Dedifferentiated amniotic fluid mesenchymal stem cell (primary cell): ENCODE measurements at regions not wholly inside any gene's neighbourhood (a gene's known extent, or its start where the extent isn't known, plus 50 kb on each side); places are given as distances from the start of the nearest gene placed in this dataset.
"Not testable (repeated sequence)": the region's sequence is repeated elsewhere in the genome, so short reads cannot be mapped to it uniquely, and the experiment has no call there.

Experiments
- DNase-seq: peaks from one replicate; pipeline ENCODE4 v3.0.0-alpha.2; 2016; ENCODE audit errors: extremely low spot score

DNA sequence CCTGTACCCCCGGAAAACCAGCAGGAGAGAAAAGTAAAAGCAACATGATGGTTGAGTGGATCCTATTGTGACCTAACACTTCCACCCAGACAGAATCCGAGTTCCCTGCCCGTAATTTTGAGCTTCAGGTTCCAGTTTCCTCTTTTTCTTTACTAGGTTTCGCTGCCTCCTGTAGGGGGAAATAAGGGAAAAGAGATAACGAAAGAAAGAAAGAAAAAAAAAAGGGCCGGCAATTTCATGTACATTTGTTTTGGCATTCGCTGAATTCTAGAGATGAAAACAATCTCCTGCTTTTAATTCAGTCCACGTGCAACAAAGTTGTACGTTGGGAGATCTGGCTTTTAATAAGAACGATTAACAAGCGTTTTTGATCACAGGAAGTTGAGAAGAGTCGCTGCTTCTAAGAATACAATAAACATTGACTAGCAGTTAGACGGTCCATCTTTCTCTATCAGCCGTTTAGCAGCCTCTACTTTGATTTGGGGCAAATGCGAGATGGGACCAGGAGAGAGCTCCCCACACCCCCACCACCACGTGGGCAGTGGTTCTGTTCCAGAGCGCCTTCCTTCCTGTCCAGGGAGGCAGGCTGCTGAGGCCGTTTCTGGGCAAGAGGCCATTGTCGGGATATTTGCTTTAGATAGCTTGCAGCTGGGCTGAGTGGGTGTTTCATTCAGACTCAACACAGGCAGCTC, 155.9 kb upstream of the RUNX1 start:
- peak; percentile 87 for DNase-seq

DNA sequence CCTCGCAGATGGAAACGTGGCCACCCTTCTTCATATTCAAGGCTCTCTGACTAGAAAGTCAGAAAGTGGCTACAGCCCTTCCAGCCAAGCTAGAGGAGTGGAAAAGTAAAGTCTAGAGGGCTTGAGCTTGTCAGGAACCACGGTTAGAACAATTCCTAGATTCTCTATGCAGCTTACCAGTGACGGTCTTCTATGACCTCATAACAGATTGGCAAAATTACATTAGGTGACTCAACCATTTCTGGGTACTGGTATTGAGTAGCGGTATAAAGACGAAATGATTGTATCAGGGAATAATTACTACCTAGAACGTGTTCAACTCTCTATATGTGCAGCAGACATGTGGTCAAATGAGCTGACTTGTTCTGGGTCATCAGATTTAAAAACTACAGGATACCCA, 155.0 kb upstream of the RUNX1 start:
- DNase-seq, result peak; percentile 25

DNA sequence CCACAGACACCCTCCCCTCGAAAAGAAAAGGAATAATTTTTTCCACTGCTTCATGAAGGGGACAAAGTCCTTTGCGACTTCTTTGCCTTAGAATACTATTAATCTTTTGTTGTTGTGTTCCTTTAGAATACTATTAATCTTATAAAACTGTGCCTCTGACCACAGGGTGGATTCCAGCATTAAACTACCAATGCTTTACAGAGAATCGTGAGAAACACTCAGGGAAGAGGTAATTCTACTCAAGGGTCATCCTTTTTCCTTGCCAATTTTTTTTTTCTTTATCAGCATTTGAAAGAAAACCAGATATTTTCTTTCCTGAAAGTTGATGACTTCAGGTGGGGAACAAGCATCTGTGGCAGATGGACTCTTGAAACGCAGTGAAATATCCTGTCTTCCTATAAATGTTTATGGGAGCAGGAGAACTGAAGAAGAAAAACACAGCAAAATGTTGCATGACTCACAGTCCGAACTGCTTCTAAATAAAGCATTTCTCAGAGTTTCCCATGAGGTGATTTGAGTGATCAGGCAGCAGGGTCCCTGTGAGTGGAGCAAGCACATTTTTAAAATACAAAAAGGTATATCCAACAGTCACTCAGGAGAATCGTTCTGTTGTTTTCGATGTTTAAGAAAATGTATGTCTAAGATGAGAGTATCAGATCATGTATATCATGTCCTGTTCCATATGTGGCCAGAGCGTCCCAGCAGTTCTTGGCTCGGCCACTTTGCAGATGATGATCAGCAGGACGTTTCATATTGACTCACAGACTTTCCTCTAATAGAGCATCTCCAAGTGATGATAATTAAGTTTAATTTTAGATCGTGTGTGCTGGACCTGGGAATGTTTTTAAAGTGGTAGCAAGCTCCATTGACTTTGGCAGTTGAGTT, 154.2 kb upstream of the RUNX1 start:
- peak; percentile 60 for DNase-seq

DNA sequence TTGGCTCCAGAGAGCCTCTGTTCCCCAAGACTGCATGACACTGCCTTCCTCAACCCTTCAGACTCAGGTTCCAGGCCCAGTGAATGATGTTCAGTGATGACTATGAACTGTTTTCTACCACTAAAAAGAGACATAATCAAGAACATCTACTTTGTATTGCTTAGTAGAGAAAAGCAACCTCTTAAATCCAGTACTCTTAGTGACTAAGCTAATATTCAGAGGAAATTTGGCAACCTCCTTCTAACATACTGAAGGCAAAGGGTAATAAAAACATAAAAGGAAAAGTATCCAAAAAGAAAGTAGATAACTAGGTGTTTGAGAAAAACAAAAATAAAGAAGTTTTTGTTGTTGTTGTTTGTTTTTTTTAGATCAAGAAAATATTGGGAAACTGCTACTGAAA, 153.3 kb upstream of the RUNX1 start:
- DNase-seq, result no peak

DNA sequence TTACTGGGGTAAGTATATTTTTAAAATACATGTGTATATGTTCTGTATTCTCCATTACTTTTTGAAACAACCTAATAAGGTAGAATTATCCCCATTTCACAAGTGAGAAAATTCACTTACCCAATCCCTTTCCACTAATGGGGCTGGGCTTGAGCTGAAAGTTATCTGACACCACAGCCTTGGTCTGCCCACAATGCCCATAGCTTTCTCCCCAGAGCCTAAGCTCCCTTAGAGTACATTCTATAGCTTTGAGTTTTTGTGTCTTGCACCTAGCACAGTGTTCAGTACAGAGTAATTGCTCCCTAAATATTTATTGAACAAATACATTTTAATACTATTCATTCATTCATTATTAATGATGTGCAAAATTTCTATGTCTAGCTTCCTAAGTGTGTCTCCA, 152.7 kb upstream of the RUNX1 start:
- DNase-seq, result no peak

DNA sequence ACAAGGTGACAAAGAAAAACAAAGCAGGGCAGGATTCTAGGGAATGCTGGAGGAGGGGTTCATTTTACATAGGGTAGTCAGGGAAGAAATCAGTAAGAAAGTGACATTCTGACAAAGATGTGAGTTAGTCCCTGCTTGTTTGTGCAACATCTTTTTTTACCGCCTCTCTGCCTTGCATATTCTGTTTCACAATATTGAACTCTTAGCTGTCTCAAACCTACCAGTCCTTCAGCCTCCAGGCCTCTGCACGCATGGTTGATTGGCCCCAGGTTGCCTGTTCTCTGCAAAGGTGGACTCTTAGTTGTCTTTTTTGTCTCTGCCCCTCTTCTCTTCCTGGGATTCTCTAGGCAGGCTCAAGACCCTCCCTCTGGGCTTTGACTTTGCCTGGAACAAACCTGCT, 152.2 kb upstream of the RUNX1 start:
- no peak for DNase-seq

DNA sequence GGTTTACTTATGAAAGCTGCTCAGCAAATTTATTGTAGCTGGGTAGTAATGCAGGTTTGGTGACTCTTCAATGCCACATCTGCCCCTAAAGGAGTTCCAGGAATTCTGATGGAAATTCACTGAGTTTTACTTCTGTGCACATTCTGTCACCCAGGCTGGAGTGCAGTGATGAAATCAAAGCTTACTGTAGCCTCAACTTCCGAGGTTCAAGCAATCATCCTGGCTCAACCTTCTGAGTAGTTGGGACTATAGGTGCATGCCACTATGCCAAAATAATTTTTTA, 150.6 kb upstream of the RUNX1 start:
- DNase-seq, result no peak

DNA sequence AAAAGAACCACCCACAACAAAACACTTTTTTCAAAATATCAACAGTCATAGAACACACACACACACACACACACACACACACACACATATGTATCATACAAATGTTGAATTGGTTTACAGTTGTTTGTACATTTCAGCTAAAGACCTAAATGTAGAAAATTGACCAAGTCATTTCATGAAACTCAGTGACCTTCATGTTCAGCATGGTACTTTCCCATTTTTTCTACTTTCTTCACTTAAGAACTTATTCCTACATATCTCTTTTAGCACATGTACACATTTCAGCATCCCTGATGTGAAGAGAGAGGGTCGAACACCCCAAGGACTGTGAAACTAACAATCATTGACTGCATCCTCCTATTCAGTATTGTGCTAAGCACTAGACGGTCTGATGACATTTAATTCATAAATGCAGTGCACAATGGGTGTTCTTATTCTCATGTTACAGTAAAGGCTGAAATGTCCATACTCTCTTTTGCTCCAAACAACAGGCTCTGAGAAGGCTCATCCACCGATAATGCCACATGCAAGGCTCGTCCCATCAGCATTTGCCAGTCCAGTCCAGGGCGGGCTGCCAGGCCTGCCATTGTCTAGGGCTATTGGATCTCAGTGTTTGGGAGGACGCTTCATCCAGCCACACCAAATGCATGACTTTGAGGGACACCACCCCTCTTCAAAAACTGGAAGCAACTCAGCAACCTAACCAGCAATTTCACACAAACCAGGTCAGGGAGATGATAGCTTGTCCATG, 150.1 kb upstream of the RUNX1 start:
- DNase-seq, result no peak

DNA sequence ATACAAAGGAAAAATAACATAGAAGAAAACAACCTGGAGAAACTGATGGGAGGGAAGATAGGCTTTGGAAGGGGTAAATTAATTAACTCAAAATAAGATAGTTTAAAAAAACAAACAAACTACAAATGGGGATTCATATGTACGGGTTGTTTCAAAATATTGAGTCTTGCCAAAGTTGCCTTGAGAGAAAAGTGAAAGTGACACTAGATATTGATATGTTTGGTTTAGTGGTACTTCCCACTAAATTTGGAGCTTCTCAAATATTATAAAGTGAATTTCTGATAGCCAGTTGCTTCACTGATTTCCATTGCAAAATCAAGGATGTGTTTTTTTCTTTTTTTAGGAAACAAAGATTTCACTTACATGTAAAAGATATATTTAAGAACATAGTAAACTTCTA, 149.5 kb upstream of the RUNX1 start:
- DNase-seq, result no peak

DNA sequence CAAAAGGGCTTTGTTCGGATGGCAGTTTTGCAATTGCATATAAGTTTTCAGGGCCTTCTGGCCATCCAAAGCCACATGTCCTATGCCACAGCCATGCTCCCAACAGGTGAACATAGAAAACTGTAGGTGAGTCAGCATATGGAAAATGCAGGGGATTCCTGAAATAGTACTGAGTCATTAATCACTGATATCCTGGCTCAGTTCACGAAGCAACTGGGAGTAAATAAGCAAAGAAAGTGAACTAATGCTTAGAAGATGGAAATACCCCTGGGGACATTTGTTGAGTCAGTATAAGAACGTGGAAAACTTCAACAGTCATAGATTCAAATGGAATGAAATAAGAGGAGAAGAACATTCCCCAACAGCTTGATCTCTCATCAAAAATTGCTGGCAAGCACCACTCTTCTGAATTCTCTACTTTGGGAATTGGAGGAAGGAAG, 148.9 kb upstream of the RUNX1 start:
- DNase-seq, result peak; percentile 95

DNA sequence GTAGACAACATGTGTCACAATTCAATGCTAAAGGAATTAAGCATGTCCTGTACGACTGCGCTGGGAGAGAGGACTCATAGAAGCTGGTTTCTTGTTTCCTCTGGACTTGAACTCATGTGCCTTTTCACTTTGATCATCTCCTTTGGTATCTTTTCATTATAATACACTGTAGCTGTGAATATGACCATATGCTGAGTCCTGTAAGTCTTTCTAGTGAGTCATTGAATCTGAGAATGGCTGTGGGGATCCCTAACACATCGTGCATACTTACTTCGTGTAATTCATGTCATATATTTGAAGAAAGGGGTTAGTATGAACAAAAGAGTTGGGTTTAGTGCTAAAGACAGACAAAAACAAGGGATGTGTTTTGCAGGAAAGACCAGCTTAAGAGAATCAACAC, 148.1 kb upstream of the RUNX1 start:
- DNase-seq, result no peak

DNA sequence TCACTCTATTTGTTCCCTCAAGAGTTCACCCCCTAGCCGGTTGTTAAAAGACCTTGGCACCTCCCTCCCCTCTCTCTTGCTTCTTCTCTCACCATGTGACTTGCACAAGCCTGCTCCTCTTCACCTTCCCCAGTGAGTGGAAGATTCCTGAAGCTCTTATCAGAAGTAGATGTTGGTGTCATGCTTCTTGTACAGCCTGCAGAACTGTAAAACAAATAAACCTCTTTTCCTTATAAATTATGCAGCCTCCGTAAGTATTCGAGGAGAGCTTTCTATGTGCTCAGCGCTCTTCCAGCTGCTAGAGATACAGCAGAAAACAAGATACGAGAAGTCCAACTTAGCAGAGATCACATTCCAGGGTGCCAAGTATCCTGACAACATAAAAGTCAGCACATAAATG, 147.0 kb upstream of the RUNX1 start:
- DNase-seq, result no peak

DNA sequence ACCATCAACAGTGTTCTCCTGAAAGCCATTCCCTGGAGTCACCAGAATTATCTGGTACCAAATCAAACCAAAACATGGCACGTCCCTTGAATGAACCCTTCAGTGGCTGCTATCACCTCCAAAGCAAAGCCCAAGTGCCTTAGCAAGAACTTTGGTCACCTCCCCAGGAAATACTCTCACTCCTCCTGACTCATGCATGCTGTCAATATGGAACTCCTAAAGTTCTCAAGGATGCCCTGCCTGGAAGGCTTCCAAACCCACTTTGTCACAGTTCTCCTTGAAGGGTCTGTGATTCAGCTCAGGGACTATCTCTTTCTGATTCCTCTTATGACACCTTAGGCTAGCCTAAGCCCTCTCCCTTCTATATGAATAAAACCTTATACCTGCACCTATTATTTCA, 146.1 kb upstream of the RUNX1 start:
- DNase-seq, result no peak

DNA sequence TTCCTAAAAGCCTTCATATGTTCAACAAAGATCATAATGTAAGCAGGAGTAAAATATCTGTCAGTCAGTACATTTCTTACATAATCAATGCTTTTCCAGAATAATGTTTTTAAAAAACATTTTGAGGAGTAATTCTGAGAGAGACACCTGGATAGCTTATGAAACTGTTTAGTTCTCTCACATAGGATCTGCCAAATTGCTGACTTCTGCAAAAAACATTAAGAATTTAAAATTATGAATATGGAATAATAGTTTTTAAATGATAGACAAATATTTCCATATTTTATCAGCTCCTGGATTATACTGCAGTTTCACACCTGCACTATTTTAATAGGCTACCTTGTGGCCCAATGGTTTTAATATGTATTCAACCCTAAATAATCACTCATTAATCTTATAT, 142.7 kb upstream of the RUNX1 start:
- no peak for DNase-seq

DNA sequence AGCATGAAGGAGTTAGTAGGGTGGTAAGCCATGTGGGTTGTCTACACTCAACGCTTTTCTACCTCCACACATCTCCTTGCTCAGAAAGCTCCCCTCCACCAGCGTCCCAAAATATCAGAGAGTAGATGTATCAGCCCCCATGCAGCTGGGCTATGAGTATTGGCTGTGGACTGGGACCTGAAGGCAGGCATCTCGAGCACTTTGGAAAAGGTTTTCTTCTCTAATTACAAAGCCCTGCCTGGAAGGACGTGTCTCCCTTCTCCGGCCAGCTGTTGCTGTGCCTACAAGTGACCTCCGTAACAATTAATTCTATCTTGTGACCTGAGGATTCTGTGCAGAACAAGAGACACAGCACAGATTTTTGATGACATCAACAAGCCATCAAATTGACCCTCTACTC, 142.0 kb upstream of the RUNX1 start:
- DNase-seq, result no peak

DNA sequence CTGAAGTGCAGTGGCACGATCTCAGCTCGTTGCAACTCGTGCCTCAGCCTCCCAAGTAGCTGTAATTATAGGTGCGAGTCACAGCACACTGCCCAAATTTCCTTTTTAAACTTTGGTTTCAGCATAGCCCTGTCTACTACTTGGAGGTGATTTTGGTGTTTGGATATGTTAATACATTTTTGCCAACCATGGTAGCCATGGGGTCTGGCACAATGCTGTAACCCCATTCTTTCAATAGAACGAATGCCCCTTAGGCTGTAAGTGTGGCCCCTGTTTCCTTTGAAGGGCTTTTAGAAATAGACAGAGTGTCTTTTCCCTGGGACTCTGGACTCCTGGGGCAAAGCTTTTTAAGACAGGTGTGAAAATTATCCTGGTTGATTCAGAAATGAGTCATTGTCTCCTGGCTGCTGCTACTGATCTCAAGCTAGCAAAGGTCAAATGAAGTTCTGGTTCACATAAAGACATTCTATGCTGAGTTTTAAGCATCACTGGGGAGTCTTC, 141.1 kb upstream of the RUNX1 start:
- no peak for DNase-seq

DNA sequence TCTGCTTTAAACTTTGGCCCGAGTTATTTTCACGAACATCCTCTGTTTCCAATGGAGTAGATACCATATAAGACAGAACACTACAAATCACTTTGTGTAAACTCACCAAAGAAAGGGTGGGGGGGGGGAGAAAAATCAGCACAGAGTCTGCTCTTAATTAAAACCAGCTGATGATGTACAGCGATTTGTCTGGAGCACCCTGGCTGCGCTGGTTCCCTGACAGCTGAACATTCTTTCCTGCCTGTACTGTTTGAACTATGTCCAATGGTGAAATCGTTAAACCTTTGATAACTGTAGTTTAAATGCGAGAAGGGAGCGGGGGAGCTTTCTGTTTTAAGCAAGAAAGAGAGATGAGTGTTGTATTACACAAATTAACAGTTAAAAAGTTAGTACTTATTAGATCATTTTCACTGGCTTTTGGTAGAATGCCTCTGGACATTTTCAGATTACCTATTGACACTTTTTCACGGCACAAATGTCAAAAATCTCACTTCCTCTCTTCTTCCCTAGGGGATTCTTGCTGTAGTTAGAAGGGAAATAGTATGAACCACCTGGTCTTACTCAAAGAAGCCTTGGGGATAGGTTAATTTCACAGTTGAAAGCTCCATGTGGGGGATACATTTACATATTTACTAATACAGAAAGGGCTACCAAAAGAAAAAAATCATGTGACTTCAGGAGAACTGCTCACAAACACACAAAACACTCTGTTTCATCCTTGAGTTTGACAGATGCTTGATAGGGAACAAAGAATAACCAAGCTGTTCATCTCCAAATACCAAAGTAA, 140.2 kb upstream of the RUNX1 start:
- peak; percentile 77 for DNase-seq

DNA sequence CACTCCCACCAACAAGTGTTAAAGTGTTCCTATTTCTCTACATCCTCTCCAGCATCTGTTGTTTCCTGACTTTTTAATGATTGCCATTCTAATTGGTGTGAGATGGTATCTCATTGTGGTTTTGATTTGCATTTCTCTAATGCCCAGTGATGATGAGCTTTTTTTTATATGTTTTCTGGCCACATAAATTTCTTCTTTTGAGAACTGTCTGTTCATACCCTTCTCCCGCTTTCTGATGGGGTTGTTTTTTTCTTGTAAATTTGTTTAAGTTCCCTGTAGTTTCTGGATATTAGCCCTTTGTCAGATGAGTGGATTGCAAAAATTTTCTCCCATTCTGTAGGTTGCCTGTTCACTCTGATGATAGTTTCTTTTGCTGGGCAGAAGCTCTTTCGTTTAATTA, 134.3 kb upstream of the RUNX1 start:
- DNase-seq, result not testable (repeated sequence)

DNA sequence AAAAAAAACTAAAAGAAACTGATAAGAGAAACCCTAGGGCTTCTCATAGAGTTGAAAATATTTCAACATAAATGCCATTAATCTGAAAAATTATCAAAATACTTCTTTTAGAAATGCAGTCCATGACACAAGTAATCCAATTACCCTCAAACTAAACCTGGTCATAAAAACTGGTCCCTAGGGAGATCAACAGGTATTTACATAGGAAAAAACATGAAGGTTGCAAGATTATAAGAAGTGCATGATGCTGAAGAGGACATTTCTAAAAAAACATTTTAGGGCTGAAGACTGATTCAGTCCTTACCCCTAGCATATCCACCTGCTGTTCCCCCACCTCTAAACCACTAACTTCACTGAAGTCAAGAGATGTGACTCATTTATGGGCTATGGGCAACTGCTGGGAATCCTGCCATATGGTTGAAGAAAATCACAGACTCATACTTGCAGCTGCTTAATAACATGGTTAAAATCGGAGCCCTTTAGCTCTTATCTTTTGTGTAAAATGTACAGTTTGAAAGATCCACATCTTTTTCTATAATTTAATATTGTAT, 131.0 kb upstream of the RUNX1 start:
- no peak for DNase-seq

DNA sequence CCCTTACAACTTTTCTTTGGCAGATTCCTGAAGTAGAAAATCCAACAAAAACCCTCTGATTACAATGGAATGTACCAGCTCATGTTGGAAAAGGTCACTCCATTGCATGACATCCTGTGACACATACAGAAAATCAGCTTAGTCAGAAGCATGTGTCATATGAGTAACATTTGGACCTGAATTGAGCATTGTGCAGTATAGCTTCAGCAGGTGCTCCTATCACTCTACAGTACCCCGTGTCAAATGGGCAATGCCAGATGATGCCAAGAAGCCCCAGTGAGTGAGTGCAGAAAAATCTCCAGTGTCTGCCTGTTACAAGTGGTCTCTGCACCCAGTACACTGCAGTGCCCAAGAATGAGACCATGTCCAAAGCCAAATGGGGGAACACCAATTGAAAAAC, 129.7 kb upstream of the RUNX1 start:
- no peak for DNase-seq

DNA sequence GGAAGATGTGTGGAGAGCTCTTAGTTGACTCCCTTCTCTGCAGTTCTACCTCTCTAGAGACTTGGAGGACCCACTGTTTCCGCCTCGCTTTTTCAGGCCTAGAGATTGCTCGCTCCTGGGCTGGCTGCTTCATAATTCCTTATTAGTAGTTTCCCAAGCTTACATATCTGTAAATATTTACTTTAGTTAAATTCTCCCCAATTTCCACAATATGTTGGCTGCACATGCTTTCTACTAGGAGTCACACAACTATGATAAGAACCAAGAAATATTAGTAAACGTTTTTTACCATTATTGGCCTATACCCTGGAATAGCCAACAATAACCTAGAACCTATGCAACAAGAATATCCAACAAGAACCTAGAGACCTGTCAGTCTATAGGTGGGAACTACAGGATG, 129.0 kb upstream of the RUNX1 start:
- DNase-seq, result no peak

DNA sequence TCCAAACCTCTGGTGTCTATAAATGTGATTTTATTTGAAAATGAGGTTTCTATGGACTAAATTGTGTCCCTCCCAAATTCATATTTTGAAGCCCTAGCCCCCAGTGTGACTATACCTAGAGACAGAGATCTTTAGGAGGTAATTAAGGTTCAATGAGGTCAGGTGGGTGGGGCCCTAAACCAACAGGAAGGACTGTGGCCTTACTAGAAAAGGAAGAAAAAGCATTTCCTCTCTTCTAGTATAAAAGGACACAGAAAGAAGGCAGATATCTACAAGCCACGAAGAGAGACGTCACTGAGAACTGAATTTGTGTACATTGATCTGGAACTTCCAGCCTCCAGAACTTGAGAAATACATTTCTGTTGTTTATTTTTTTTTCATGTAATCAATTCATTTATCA, 123.1 kb upstream of the RUNX1 start:
- no peak for DNase-seq
